Stimulated activated naive B cell treated with anti-CD40 and anti-IgM and Interleukin-4, amounts not matched to agents 10 μg/mL and 1 μg/mL and 100 μg/mL, for 72 hours (primary cell): ENCODE measurements at regions not wholly inside any gene's neighbourhood (a gene's known extent, or its start where the extent isn't known, plus 50 kb on each side); places are given as distances from the start of the nearest gene placed in this dataset.

Source experiments
- ATAC-seq, 2 donors: fragments of 150-1000 bp; cut with Tn5 transposase; replicated peaks; 2 replicates each; pipeline ENCODE4 v1.10.0; 2021; ENCODE audit warnings: moderate library complexity in 1 of 2
- DNase-seq: peaks from one replicate; pipeline ENCODE4 v3.0.0; 2021
- H3K27ac Mint-ChIP-seq: one replicate; pipeline ENCODE4 v1.8.0; 2022; ENCODE audit warnings: mild to moderate bottlenecking, mixed read lengths
- H3K27me3 Mint-ChIP-seq, 2 donors: one replicate each; pipeline ENCODE4 v1.8.0; 2022; ENCODE audit warnings: mixed read lengths in 2 of 2
- H3K36me3 Mint-ChIP-seq, 2 donors: one replicate each; pipeline ENCODE4 v1.8.0; 2022; ENCODE audit warnings: mixed read lengths in 2 of 2, mild to moderate bottlenecking in 1 of 2
- H3K4me1 Mint-ChIP-seq, 2 donors: one replicate each; pipeline ENCODE4 v1.8.0; 2022; ENCODE audit warnings: mixed read lengths in 2 of 2, mild to moderate bottlenecking in 1 of 2
- H3K4me3 Mint-ChIP-seq, 2 donors: one replicate each; pipeline ENCODE4 v1.8.0; 2022; ENCODE audit warnings: mild to moderate bottlenecking in 2 of 2, mixed read lengths in 2 of 2, moderate library complexity in 1 of 2
- H3K9me3 Mint-ChIP-seq, 2 donors: one replicate each; pipeline ENCODE4 v1.8.0; 2022; ENCODE audit warnings: mixed read lengths in 2 of 2, mild to moderate bottlenecking in 1 of 2

DNA sequence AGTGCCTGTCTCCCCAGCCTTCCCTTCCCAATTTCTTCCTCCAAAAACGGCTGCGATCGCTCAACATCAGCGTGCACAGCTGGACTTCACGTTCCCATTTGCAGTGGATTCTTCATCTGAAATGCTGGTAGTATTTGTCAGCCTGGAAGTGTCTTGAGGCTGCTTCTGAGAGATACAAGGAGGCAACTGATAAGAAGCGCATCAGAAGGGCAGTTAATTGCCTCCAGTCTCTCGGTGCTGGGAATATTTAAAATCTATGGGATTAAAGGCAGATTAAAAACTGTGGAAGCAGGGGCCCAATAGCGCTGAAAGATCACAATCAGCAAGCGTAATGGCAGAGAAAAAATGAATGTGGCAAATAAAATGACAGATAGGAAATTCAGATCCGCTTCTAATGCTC, 450.0 kb downstream of the GATA3 start:
- Mint-ChIP-seq H3K36me3 (no peaks in the 10 kb centered on the region), H3K27ac (no peak overlapping the region), H3K27me3 (peaks cover 12 to 18% of the 10 kb centered on the region in 2 donors), H3K4me1 (no peaks in the 10 kb centered on the region), H3K4me3 (no peak overlapping the region), H3K9me3 (peaks cover 0 to 1% of the 10 kb centered on the region in 2 donors)
- no peak for DNase-seq
- ATAC-seq = no peak

DNA sequence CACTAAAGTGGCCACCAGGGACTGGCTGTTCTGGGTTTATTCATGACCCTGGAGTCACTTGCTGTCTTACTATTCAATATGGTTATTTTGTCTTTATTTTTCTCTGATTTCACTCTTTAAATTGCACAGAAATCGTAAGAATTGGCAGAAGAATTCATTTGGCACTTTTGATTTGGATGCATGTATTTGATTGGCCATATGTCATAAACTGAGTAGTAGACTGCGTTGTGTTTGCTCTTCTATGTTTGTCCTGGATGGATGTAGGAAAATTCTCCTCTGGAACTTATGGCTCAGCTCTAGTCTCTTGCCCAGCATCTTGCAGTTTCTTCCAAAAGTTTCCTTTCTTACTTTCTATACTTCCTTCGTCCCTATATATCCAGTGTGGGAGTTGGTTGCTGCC, 452.7 kb downstream of the GATA3 start:
- no peaks in the 10 kb centered on the region for H3K9me3 Mint-ChIP-seq
- H3K4me1 Mint-ChIP-seq = no peaks in the 10 kb centered on the region
- no peak overlapping the region for H3K4me3 Mint-ChIP-seq
- DNase-seq (no peak), ATAC-seq (no peak)
- H3K27ac Mint-ChIP-seq = no peak overlapping the region
- H3K27me3 Mint-ChIP-seq = peaks cover 13 to 17% of the 10 kb centered on the region in 2 donors
- no peaks in the 10 kb centered on the region for H3K36me3 Mint-ChIP-seq

DNA sequence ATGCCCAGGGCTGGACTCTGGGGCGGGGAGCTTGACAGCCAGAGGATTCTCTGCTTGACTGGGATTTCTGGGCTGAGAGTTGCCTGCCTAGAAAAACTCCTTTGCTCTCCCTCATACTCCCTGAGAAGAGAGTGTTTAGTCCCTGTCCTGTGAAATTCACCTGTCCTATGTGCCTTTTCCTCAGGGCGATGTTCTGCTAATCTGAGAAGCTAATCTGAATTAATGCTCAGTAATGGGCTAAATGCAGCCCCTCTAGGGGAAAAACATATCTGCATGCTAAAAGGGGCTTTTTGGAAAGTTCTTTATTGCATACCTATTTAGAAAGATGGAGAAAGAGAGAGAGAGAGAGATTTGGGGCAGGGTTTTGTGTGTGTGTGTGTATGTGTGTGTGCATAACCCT, 454.4 kb downstream of the GATA3 start:
- Mint-ChIP-seq H3K27ac (no peak overlapping the region), H3K4me3 (no peak overlapping the region), H3K9me3 (no peaks in the 10 kb centered on the region), H3K4me1 (no peaks in the 10 kb centered on the region), H3K36me3 (no peaks in the 10 kb centered on the region), H3K27me3 (peaks cover 13 to 15% of the 10 kb centered on the region in 2 donors)
- no peak for ATAC-seq
- no peak for DNase-seq

DNA sequence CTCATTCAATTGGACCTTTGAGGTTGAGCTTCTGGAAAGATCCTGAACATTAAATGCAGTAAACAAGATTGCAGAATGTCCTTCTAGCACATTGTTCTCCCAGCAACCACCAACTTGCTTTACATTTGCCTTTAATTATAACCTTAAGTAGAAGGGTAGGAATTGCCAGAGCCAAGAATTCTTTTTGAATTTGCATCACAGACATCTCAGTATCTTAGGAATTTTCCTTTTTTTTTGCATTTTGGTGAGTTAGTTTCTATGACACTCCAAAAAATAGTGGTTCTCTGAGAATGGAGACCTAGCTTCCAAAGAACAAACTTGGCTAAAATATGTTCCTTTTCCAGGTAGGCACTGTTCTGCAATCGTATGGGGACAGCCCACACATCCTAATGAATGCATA, 456.0 kb downstream of the GATA3 start:
- ATAC-seq (no peak), DNase-seq (no peak)
- Mint-ChIP-seq H3K27me3 (peaks cover 13 to 15% of the 10 kb centered on the region in 2 donors), H3K9me3 (peaks cover 0 to 1% of the 10 kb centered on the region in 2 donors), H3K4me3 (no peak overlapping the region), H3K4me1 (no peaks in the 10 kb centered on the region), H3K27ac (no peak overlapping the region), H3K36me3 (no peaks in the 10 kb centered on the region)

DNA sequence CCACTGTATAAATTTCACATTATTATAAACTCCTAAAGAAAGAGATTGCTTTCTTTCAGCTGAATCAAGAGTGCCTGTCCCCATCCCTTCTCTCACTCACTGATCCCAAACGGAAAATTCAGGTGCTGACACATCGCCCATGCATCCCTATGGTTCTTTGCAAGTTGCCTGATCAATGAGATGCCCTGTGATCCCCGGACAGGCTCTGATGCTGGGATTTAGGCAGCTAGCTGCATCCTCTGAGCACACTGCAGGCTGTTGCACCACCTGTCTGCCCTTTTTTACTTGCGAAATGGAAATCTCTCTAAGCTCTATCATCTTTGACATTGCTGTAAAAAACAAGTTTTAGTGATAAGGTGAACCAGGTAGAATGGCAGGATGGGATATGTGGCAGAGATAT, 456.5 kb downstream of the GATA3 start:
- Mint-ChIP-seq H3K4me1 (no peaks in the 10 kb centered on the region), H3K36me3 (no peaks in the 10 kb centered on the region), H3K4me3 (no peak overlapping the region), H3K27ac (no peak overlapping the region), H3K9me3 (peaks cover 0 to 1% of the 10 kb centered on the region in 2 donors), H3K27me3 (peaks cover 13 to 15% of the 10 kb centered on the region in 2 donors)
- no peak for DNase-seq
- no peak for ATAC-seq

DNA sequence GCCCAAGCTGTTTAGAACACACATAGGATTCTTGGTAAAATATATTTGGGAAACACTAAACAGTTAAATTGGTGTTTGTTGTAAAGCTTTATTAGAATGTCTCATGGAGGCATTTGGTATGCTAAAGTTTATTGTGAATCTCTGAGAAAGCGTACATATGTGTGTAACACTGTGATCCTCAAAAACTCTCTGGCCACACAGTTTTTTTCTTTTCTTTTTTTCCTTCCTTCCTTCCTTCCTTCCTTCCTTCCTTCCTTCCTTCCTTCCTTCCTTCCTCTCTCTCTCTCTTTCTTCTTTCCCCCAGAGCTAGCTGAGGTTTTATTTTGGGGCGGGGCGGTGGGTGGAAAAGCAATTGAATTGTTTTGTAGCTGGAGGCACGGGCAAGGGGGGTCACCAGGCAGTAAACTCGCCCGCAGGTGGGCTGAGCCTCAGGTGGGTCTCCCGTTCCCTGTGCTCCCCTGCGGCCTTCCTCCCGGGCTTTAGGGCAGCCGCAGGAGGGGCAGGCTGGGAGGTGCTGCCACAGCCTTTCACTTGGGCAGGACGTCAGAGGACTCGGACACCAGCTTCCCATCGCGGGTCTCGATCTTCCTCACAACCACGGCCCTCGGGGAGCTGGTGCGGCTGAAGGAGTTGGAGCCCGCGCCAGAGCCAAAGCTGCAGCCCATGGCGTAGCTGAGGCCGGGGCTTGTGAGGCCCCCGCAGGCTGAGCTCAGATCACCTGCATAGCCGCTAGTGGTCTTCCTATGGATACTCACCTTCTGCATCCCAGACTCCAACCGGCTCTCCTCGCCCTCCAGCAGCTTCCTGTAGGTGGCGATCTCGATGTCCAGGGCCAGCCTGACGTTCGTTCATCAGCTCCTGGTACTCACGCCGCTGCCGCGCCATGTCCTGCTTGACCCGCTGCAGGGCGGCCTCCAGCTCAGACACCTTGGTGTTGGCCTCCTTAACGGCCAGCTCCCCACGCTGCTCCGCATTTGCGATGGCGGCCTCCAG, 459.0 kb downstream of the GATA3 start:
- Mint-ChIP-seq H3K27me3 (peaks cover 8 to 10% of the 10 kb centered on the region in 2 donors), H3K4me3 (no peak overlapping the region), H3K36me3 (no peaks in the 10 kb centered on the region), H3K9me3 (peaks cover 0 to 1% of the 10 kb centered on the region in 2 donors), H3K4me1 (no peaks in the 10 kb centered on the region), H3K27ac (no peak overlapping the region)
- no peak for ATAC-seq
- no peak for DNase-seq

DNA sequence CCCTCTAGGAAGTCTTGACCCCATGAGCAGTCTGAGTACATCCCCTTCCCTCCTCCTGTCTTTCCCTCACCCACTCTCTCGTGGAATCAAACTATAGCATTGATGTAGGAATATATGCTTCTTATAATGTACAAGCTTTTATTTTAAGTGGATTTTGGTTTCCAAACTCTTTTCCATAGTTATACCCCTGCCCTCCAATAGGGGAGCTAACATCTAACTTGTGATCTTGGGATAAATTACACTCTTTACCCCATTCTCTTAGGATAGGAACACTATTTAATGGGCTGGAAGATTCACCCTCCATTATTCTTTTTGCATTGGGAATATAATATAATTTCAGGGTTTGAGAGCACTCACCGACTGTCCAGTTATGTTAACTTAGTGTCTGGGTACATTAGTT, 465.9 kb downstream of the GATA3 start:
- no peak for ATAC-seq
- no peak for DNase-seq
- Mint-ChIP-seq H3K4me3 (no peak overlapping the region), H3K9me3 (peaks cover 7% of the 10 kb centered on the region in 2 donors), H3K27ac (no peak overlapping the region), H3K4me1 (no peaks in the 10 kb centered on the region), H3K27me3 (peaks cover 3 to 5% of the 10 kb centered on the region in 2 donors), H3K36me3 (no peaks in the 10 kb centered on the region)

DNA sequence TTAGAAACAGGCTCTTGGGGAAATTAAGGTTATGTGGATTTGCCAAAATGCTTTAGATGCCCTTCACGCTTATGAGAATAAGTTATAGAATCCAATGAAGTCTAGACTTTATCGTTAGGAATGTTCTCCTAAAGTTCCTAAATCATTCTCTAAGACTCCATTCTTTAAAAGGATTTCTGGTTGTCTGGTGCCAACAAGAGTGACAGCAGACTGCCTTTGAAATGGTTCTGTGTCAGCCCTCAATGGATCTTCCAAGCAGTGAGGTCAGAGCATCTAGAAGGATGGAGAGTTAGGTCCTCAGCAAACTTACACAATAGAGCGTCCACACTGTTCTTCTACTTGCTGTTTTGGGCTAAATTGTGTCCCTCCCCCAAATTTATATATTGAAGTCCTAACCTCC, 473.3 kb downstream of the GATA3 start:
- ATAC-seq (no peak), DNase-seq (no peak)

DNA sequence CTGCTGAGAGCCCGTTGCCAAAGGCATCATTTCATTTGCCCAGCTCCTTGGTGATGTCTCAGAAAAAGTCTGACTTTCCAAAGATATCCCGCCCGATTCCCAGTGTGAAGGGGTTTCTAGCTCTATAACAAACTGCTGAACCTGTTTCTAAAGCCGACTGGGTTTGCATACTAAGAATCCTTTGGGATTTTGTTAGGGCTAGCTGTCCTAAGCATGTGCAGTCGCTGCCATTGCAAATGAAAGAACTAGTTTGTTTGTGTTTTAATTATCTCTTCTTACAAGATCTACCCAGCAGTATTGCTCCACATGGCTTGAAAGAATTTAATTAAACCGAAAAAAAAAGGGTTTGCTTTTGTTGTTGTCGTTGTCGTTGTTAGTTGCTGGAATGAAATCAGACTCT, 476.6 kb downstream of the GATA3 start:
- no peaks in the 10 kb centered on the region for H3K36me3 Mint-ChIP-seq
- no peaks in the 10 kb centered on the region for H3K4me1 Mint-ChIP-seq
- H3K27ac Mint-ChIP-seq = no peak overlapping the region
- no peak overlapping the region for H3K4me3 Mint-ChIP-seq
- peaks cover 4 to 6% of the 10 kb centered on the region in 2 donors for H3K27me3 Mint-ChIP-seq
- peaks cover 0 to 2% of the 10 kb centered on the region in 2 donors for H3K9me3 Mint-ChIP-seq
- no peak for DNase-seq
- no peak for ATAC-seq

More for the DNA sequence above, 473.3 kb downstream of the GATA3 start:
- Mint-ChIP-seq H3K27ac (no peak overlapping the region), H3K9me3 (peaks cover 0 to 2% of the 10 kb centered on the region in 2 donors), H3K36me3 (no peaks in the 10 kb centered on the region), H3K4me1 (no peaks in the 10 kb centered on the region), H3K27me3 (peaks cover 6 to 7% of the 10 kb centered on the region in 2 donors), H3K4me3 (no peak overlapping the region)

DNA sequence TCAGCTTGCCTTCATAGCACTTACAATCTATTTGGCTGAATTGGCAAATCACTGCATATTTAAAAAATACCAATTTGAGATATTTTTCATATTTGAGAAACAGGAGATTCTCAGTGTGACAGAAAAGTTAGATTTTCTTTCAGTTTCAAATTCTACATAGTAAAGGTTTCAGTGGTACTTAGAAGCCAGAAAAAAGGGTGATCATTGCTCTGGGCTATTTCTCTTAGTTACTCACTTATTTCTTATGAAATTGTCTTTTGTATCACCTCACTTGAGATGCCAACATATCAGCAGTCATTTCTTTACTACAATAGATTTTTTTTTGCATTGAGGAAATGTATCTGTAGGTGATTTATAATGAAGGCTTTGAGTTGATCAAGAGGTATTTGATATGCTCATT, 478.2 kb downstream of the GATA3 start:
- Mint-ChIP-seq H3K36me3 (no peaks in the 10 kb centered on the region), H3K9me3 (peaks cover 0 to 2% of the 10 kb centered on the region in 2 donors), H3K27ac (no peak overlapping the region), H3K27me3 (peaks cover 4 to 6% of the 10 kb centered on the region in 2 donors), H3K4me3 (no peak overlapping the region), H3K4me1 (no peaks in the 10 kb centered on the region)
- DNase-seq = no peak
- no peak for ATAC-seq

DNA sequence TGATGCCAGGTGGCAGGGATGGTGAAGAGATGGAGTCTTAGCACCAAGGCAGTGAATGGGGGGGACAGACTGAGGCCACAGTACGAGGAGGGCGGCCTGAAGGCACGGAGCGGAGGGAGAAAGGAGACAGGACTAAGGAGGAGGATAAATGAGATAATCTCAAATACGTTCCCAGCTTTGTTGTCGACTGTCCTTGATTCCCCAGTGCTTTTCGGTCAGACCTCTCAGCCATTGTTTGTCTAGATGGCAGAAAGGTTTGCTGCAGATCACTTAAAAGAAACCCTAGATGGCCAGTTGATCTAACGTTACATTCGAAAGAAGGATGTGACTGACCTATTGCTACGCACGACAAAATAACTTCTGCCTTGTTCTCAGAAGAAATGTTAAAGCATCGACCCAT, 479.0 kb downstream of the GATA3 start:
- no peak for ATAC-seq
- H3K27me3 Mint-ChIP-seq = peaks cover 4 to 6% of the 10 kb centered on the region in 2 donors
- no peaks in the 10 kb centered on the region for H3K4me1 Mint-ChIP-seq

DNA sequence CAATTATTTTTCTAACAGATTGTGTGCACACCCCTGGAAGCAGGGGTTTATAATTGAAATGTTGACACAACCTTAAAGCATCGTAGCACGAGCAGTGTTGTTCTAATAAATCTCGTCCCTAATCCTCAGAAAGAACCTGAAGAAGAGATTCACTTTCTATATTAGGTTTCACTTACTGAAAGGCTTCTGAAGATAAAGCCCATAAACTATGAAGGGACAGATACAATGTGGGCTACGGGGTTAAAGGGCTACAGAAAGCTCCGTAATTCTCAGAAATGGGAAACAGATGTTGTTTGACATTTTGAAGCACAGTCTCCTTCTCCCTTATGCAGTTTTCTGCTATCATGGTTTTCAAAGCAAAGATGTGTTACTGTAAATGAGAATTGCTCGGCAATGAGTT, 479.6 kb downstream of the GATA3 start:
- Mint-ChIP-seq H3K9me3 (peaks cover under 1 to 2% of the 10 kb centered on the region in 2 donors), H3K27me3 (no peaks in the 10 kb centered on the region), H3K27ac (no peak overlapping the region), H3K36me3 (no peaks in the 10 kb centered on the region), H3K4me1 (no peaks in the 10 kb centered on the region), H3K4me3 (no peak overlapping the region)
- no peak for ATAC-seq
- no peak for DNase-seq

More for the DNA sequence above, 479.0 kb downstream of the GATA3 start:
- Mint-ChIP-seq H3K4me3 (no peak overlapping the region), H3K9me3 (peaks cover 0 to 2% of the 10 kb centered on the region in 2 donors), H3K27ac (no peak overlapping the region), H3K36me3 (no peaks in the 10 kb centered on the region)
- no peak for DNase-seq

DNA sequence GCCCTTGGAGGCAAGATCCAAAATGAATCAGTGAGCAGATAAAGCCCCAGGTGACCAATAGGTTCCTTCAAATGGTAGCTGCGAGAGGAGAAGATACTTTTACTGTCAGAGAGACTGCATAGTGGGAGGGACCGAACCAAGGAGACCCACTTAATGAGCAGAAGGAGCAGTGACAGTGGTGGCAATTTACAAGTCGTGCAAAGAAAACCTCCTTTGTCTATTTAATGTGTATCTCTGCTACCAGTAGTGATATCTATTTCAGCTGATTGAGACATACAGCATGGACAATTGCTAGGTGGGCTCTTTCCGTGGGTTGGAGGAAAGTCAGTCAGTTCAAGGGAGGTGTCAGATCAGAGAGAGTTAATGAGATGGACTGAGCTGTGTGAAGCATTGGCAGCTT, 480.4 kb downstream of the GATA3 start:
- no peaks in the 10 kb centered on the region for H3K27me3 Mint-ChIP-seq
- peaks cover 2 to 6% of the 10 kb centered on the region in 2 donors for H3K9me3 Mint-ChIP-seq
- no peak for DNase-seq
- H3K36me3 Mint-ChIP-seq = no peaks in the 10 kb centered on the region
- H3K27ac Mint-ChIP-seq = no peak overlapping the region
- no peak overlapping the region for H3K4me3 Mint-ChIP-seq
- no peak for ATAC-seq
- H3K4me1 Mint-ChIP-seq = no peaks in the 10 kb centered on the region

DNA sequence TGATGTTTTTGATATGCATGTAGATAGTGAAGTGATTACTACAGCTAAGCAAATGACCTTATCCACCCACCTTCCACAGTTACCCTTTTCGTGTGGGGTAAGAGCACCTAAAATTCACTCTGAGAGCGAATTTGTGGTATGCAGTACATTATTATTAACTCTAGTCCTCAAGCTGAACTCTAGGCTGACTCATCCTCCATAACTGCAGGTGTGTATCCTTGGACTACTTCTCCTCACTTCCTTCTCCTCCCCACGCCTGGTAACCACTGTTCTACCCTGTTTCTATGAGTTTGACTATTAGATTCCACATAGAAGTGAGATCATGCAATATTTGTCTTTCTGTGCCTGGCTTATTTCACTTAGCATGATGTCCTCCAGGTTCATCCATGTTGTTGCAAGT, 484.6 kb downstream of the GATA3 start:
- peaks cover 5 to 6% of the 10 kb centered on the region in 2 donors for H3K9me3 Mint-ChIP-seq
- no peak overlapping the region for H3K27ac Mint-ChIP-seq
- H3K4me1 Mint-ChIP-seq = no peaks in the 10 kb centered on the region
- no peak for DNase-seq
- H3K27me3 Mint-ChIP-seq = no peaks in the 10 kb centered on the region
- no peaks in the 10 kb centered on the region for H3K36me3 Mint-ChIP-seq
- peak in 1 of 2 donors; percentile 21 for ATAC-seq
- H3K4me3 Mint-ChIP-seq = no peak overlapping the region
